CD8-positive, alpha-beta memory T cell (primary cell): ENCODE measurements at regions not wholly inside any gene's neighbourhood (a gene's known extent, or its start where the extent isn't known, plus 50 kb on each side); places are given as distances from the start of the nearest gene placed in this dataset.

Source experiments
- CTCF ChIA-PET: fragments of 350-600 bp; sonication (Branson Sonifier 250); formaldehyde crosslinking; loops from one replicate; lab custom pipeline; 2021; ENCODE audit warnings: antibody characterized with exemption; lab: Charles Lee
- POLR2A ChIA-PET: fragments of 350-600 bp; sonication (Branson Sonifier 250); formaldehyde crosslinking; loops from one replicate; lab custom pipeline; 2021; ENCODE audit warnings: antibody characterized with exemption; lab: Charles Lee
- DNase-seq, 5 donors: peaks; one replicate each; pipeline versions ENCODE4 v3.0.0 to v3.0.0-alpha.2; 2020 to 2022; ENCODE audit warnings: mixed read lengths in 1 of 5
- H3K27ac ChIP-seq: one replicate; pipeline ENCODE4 v1.7.0; 2013; ENCODE audit warnings: low read depth, mild to moderate bottlenecking, low read length, moderate library complexity
- H3K27me3 ChIP-seq: 2 replicates; pipeline ENCODE4 v1.7.0; 2013; ENCODE audit warnings: low read length, mild to moderate bottlenecking; ENCODE audit not compliant: insufficient read depth, poor library complexity, severe bottlenecking
- H3K36me3 ChIP-seq: 2 replicates; pipeline ENCODE4 v1.7.0; 2013; ENCODE audit warnings: mild to moderate bottlenecking, low read length, moderate library complexity; ENCODE audit not compliant: insufficient read depth
- H3K4me1 ChIP-seq: 2 replicates; pipeline ENCODE4 v1.7.0; 2013; ENCODE audit warnings: mild to moderate bottlenecking, low read length, moderate library complexity; ENCODE audit not compliant: insufficient read depth
- H3K4me3 ChIP-seq: 2 replicates; pipeline ENCODE4 v1.7.0; 2013; ENCODE audit warnings: mild to moderate bottlenecking, low read length
- H3K9me3 ChIP-seq: 2 replicates; pipeline ENCODE4 v1.7.0; 2013; ENCODE audit warnings: mild to moderate bottlenecking, low read length
- H3K27ac Mint-ChIP-seq, 8 donors: one replicate each; pipeline ENCODE4 v1.8.0; 2020 to 2021; ENCODE audit warnings: mixed read lengths in 8 of 8, mild to moderate bottlenecking in 6 of 8, inconsistent platforms in 3 of 8, moderate library complexity in 3 of 8
- H3K27me3 Mint-ChIP-seq, 2 donors: one replicate each; pipeline ENCODE4 v1.8.0; 2020 to 2021; ENCODE audit warnings: mixed read lengths in 2 of 2, mild to moderate bottlenecking in 1 of 2, moderate library complexity in 1 of 2
- H3K36me3 Mint-ChIP-seq, 3 donors: one replicate each; pipeline ENCODE4 v1.8.0; 2020 to 2021; ENCODE audit warnings: mixed read lengths in 3 of 3, inconsistent platforms in 1 of 3, mild to moderate bottlenecking in 1 of 3
- H3K4me1 Mint-ChIP-seq, 3 donors: one replicate each; pipeline ENCODE4 v1.8.0; 2020 to 2021; ENCODE audit warnings: mixed read lengths in 3 of 3, inconsistent platforms in 1 of 3, mild to moderate bottlenecking in 1 of 3
- H3K4me3 Mint-ChIP-seq, 7 donors: one replicate each; pipeline ENCODE4 v1.8.0; 2020 to 2021; ENCODE audit warnings: mixed read lengths in 7 of 7, mild to moderate bottlenecking in 6 of 7, moderate library complexity in 4 of 7, inconsistent platforms in 2 of 7
- H3K9me3 Mint-ChIP-seq, 5 donors: one replicate each; pipeline ENCODE4 v1.8.0; 2020 to 2022; ENCODE audit warnings: mixed read lengths in 5 of 5, mild to moderate bottlenecking in 3 of 5, moderate library complexity in 2 of 5, inconsistent platforms in 1 of 5

DNA sequence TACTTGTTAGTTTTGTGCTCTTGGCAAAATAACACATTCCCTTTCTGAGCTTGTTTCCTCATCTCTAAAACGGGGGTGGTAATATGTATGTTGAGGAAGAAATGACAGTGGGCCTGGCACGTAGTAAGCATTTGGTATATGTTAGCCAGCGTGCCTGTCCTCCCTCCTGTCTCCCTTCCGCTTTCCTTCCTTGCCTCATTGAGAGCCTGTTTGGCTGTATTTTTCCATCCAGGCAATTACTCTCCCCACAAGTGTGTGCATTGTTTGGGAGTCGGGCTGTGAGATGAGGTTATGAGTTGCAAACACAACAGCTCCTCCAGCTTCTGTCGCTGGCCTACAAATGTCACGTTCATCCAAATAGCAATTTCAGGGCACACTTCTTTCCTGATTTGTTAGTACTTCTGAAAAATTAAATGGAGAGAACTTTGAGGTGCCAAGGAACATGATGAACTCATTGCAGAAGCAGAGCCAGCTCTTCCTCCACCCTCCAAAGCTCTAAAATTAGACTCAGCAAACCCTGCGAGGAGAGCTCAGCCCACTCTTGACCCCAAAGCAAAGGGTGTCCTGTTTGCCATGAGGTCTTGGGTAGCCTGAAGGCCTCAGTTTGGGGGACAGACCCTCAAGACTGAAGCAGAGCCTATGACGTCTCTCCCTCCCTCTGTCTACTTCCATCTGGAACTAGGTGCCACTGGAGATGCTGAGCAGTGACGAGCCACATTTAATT, 50.7 kb upstream of the TOX2 start:
- no peaks in the 10 kb centered on the region for H3K4me1 ChIP-seq
- no peaks in the 10 kb centered on the region for H3K36me3 ChIP-seq
- H3K4me3 ChIP-seq: no peak overlapping the region
- Mint-ChIP-seq H3K4me1 (no peaks in the 10 kb centered on the region), H3K36me3 (no peaks in the 10 kb centered on the region), H3K27me3 (peaks cover 5 to 8% of the 10 kb centered on the region in 2 donors), H3K27ac (no peak overlapping the region), H3K9me3 (no peaks in the 10 kb centered on the region), H3K4me3 (no peak overlapping the region)
- DNase-seq: no peak
- no peaks in the 10 kb centered on the region for H3K9me3 ChIP-seq
- H3K27ac ChIP-seq: no peak overlapping the region
- CTCF ChIA-PET: no interaction called here
- POLR2A ChIA-PET: no interaction called here
- no peaks in the 10 kb centered on the region for H3K27me3 ChIP-seq

DNA sequence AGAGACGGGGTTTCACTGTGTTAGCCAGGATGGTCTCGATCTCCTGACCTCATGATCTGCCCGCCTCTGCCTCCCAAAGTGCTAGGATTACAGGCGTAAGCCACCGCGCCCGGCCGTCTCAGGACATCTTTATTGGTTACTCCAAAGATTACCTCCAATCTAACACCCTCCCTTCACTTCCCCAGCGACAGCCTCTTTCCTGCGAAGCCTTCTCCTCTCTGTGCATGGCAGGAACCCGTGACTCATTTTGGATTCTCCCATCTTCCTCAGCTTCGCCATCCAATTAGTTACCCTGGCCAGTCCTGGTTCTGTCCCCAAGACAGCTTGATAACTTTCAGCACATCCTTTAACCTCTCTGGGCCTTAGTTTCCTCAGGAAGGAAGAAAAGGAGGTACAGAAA, 51.3 kb upstream of the TOX2 start:
- H3K4me3 Mint-ChIP-seq: no peak overlapping the region
- H3K27ac Mint-ChIP-seq: no peak overlapping the region
- H3K36me3 ChIP-seq: no peaks in the 10 kb centered on the region
- peaks cover 5 to 8% of the 10 kb centered on the region in 2 donors for H3K27me3 Mint-ChIP-seq
- CTCF ChIA-PET: no interaction called here
- no peaks in the 10 kb centered on the region for H3K27me3 ChIP-seq
- POLR2A ChIA-PET: no interaction called here
- H3K4me3 ChIP-seq: no peak overlapping the region
- H3K36me3 Mint-ChIP-seq: no peaks in the 10 kb centered on the region
- DNase-seq: no peak
- H3K4me1 ChIP-seq: no peaks in the 10 kb centered on the region
- no peaks in the 10 kb centered on the region for H3K9me3 ChIP-seq
- no peaks in the 10 kb centered on the region for H3K4me1 Mint-ChIP-seq
- H3K9me3 Mint-ChIP-seq: peaks cover 0 to under 1% (median 0%) of the 10 kb centered on the region in 5 donors
- H3K27ac ChIP-seq: no peak overlapping the region

DNA sequence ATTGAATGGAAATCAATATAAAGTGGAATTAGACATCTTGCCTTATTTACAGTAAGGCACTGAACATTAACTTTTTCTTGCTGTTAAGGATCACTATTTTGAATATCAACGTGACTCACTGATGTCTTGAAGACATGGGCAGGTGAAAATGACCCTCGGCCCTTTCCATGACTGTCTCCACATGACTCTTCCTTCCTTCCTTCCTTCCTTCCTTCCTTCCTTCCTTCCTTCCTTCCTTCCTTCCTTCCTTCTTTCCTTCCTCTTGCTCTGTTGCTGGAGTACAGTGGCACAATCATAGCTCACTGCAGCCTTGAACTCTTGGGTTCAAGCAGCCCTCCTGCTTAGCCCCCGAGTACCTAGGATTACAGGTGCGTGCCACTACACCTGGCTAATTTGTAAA, 52.2 kb upstream of the TOX2 start:
- CTCF ChIA-PET: no interaction called here
- H3K4me1 ChIP-seq: no peaks in the 10 kb centered on the region
- H3K27me3 Mint-ChIP-seq: peaks cover 5 to 8% of the 10 kb centered on the region in 2 donors

DNA sequence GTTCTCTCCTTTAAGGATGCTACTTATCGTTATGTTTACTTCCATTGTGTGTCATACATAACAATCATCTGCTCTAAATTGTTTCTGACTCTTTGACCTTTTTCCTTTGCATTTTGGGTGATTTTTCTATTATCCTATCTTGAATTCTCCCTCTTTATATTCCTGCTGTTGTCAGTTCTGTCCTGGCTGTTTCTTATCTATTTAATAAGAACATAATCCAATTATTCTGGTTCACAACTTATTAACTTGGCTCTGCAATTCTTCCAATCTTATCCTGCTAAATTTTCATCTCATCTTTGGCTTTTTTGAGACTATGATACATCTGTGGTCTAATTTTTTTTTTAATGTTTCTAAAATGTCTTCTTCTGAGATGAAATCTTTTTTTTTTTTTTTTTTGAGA, 54.7 kb upstream of the TOX2 start:
- H3K9me3 Mint-ChIP-seq: peaks cover 0 to 5% (median 2%) of the 10 kb centered on the region in 5 donors
- H3K27me3 Mint-ChIP-seq: peaks cover 5 to 8% of the 10 kb centered on the region in 2 donors
- Histone ChIP-seq H3K9me3 (no peaks in the 10 kb centered on the region), H3K36me3 (no peaks in the 10 kb centered on the region), H3K27ac (no peak overlapping the region), H3K4me1 (no peaks in the 10 kb centered on the region), H3K4me3 (no peak overlapping the region), H3K27me3 (no peaks in the 10 kb centered on the region)
- H3K36me3 Mint-ChIP-seq: no peaks in the 10 kb centered on the region
- POLR2A ChIA-PET: no interaction called here
- no peaks in the 10 kb centered on the region for H3K4me1 Mint-ChIP-seq
- DNase-seq: no peak
- H3K27ac Mint-ChIP-seq: no peak overlapping the region
- CTCF ChIA-PET: no interaction called here
- no peak overlapping the region for H3K4me3 Mint-ChIP-seq

More for the DNA sequence above, 52.2 kb upstream of the TOX2 start:
- Histone ChIP-seq H3K9me3 (no peaks in the 10 kb centered on the region), H3K27ac (no peak overlapping the region), H3K36me3 (no peaks in the 10 kb centered on the region), H3K4me3 (no peak overlapping the region), H3K27me3 (no peaks in the 10 kb centered on the region)
- no peaks in the 10 kb centered on the region for H3K4me1 Mint-ChIP-seq
- H3K9me3 Mint-ChIP-seq: peaks cover 0 to 5% (median 0%) of the 10 kb centered on the region in 5 donors
- POLR2A ChIA-PET: no interaction called here
- H3K36me3 Mint-ChIP-seq: no peaks in the 10 kb centered on the region
- no peak for DNase-seq
- H3K27ac Mint-ChIP-seq: no peak overlapping the region
- H3K4me3 Mint-ChIP-seq: no peak overlapping the region

DNA sequence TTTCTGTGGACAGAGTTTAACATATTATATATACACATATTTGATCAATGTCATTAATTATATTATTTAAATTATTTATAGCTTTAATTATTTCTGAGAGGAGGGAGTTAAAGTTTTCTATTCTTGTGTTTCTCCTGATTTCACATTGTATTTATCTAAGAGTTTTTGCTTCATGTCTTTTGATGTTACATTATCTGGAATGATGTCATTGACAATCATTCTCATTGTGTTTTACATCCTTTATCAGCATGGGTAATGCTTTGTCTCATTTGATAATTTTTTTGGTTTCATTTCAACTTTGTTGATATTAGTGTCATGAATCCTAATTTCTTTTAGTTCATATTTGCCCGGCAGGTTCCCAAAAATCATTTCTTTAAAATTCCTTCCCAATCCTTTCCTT, 56.7 kb upstream of the TOX2 start:
- Histone ChIP-seq H3K4me1 (no peaks in the 10 kb centered on the region), H3K36me3 (no peaks in the 10 kb centered on the region), H3K27ac (no peak overlapping the region), H3K4me3 (no peak overlapping the region), H3K9me3 (no peaks in the 10 kb centered on the region), H3K27me3 (no peaks in the 10 kb centered on the region)
- Mint-ChIP-seq H3K4me1 (no peaks in the 10 kb centered on the region), H3K36me3 (no peaks in the 10 kb centered on the region), H3K4me3 (no peak overlapping the region), H3K9me3 (peaks cover 0 to 5% (median 2%) of the 10 kb centered on the region in 5 donors), H3K27me3 (peaks cover 5% of the 10 kb centered on the region in 2 donors), H3K27ac (no peak overlapping the region)
- no peak for DNase-seq
- ChIA-PET CTCF (no interaction called here), POLR2A (no interaction called here)

DNA sequence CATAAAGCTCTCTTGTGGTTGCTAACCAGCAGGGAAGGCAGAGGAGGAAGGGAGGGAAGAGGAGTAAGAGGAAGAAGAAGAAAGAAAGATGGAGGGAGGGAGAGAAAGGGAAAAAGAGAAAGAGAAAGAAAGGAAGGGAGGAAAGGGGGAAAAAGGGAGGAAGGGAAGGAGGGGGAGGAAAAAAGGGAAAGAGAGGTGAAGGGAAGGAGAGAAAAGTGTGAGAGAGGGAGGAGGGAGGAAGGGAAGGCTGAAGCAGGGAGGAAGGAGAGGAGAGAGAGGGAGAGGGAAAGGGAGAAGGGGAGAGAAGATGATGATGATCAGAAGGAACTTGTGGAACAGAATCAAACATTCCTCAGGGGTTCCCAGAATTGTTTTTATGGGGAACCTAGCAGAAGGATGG, 57.5 kb upstream of the TOX2 start:
- Histone ChIP-seq H3K4me1 (no peaks in the 10 kb centered on the region), H3K27me3 (no peaks in the 10 kb centered on the region), H3K4me3 (no peak overlapping the region), H3K36me3 (no peaks in the 10 kb centered on the region), H3K9me3 (no peaks in the 10 kb centered on the region), H3K27ac (no peak overlapping the region)
- H3K4me3 Mint-ChIP-seq: no peak overlapping the region
- POLR2A ChIA-PET: no interaction called here
- CTCF ChIA-PET: no interaction called here
- peaks cover 2 to 5% of the 10 kb centered on the region in 2 donors for H3K27me3 Mint-ChIP-seq
- no peaks in the 10 kb centered on the region for H3K4me1 Mint-ChIP-seq
- peaks cover 0 to 5% (median 2%) of the 10 kb centered on the region in 5 donors for H3K9me3 Mint-ChIP-seq
- no peaks in the 10 kb centered on the region for H3K36me3 Mint-ChIP-seq
- no peak for DNase-seq
- H3K27ac Mint-ChIP-seq: peak overlapping the region in 1 of 8 donors; percentile 93

DNA sequence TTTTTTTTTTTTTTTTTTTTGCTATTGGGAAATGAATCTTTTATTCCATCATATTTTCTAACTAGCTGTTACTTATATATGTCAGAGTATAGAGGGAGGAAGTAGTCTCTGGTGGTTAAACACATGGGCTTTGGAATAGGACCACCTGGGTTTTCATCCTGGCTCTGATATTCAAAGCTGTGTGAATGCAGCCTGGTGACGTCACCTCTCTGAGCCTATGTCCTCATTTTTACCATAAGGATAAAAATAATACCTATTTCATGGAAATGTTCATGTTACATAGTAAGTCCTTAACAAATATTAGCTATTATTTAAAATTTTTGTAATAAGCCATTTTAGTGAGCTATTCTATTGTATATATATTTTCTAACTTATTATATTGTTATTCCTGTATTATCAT, 58.8 kb upstream of the TOX2 start:
- Mint-ChIP-seq H3K27ac (no peak overlapping the region), H3K4me3 (no peak overlapping the region), H3K36me3 (no peaks in the 10 kb centered on the region), H3K27me3 (peaks cover 2% of the 10 kb centered on the region in 2 donors), H3K9me3 (peaks cover 0 to 5% (median 2%) of the 10 kb centered on the region in 5 donors), H3K4me1 (no peaks in the 10 kb centered on the region)
- H3K4me1 ChIP-seq: no peaks in the 10 kb centered on the region
- H3K36me3 ChIP-seq: no peaks in the 10 kb centered on the region
- DNase-seq: no peak
- no peak overlapping the region for H3K27ac ChIP-seq
- no peaks in the 10 kb centered on the region for H3K27me3 ChIP-seq
- no peak overlapping the region for H3K4me3 ChIP-seq
- POLR2A ChIA-PET: no interaction called here
- H3K9me3 ChIP-seq: no peaks in the 10 kb centered on the region
- CTCF ChIA-PET: no interaction called here

DNA sequence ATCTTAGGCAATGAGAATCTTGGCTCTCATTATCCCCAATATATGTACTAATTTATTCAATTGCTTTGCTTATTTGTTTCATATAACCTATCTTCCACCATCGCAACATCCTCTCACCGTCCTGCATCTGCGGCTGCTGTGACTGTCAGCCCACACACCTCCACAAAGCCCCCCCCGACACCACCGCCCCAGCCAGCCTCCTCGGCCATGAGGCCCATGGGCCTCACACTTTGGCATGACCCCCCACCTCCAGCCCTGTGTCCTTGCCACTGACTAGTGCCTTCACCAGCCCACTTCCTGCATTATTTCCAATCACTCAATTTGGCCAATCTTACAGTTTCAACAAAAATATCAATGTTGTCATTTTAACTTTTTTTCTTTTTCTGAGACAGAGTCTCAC, 60.7 kb upstream of the TOX2 start:
- H3K27ac ChIP-seq: no peak overlapping the region
- H3K4me1 Mint-ChIP-seq: no peaks in the 10 kb centered on the region
- H3K9me3 ChIP-seq: no peaks in the 10 kb centered on the region
- no peaks in the 10 kb centered on the region for H3K4me1 ChIP-seq
- no peak overlapping the region for H3K27ac Mint-ChIP-seq
- H3K27me3 ChIP-seq: no peaks in the 10 kb centered on the region
- H3K4me3 Mint-ChIP-seq: no peak overlapping the region
- H3K4me3 ChIP-seq: no peak overlapping the region
- ChIA-PET CTCF (no interaction called here), POLR2A (no interaction called here)
- no peak for DNase-seq
- no peaks in the 10 kb centered on the region for H3K36me3 Mint-ChIP-seq
- H3K9me3 Mint-ChIP-seq: peaks cover 0 to 5% (median 2%) of the 10 kb centered on the region in 5 donors
- peaks cover 0 to 2% of the 10 kb centered on the region in 2 donors for H3K27me3 Mint-ChIP-seq
- H3K36me3 ChIP-seq: no peaks in the 10 kb centered on the region
